ENCODE measurements at regions not wholly inside any gene's neighbourhood (a gene's known extent, or its start where the extent isn't known, plus 50 kb on each side); places are given as distances from the start of the nearest gene placed in this dataset.

DNA sequence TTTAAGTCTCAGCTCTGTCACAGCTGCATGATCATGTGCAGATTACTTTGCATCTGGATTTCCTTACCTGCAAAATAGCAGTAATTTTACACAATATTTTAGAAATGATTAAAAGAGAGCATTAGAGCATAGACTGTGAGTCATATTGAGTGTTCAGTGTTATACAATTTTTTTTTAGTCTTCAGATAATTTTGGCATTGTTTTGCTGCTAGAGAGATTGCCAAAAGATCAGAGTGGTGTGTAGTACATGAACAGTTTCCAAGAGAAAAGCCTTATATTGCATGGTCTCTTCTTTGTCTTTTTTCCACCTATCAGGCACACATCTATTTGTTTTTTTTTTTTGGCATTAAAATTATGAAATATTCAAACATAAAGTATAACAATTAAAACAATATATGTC lies 209.6 kb upstream of the TLL1 start:
- DNase-seq (ENCODE audit: low read depth) = no peak
- H3K4me3 ChIP-seq (ENCODE audit: low read depth, low read length) = no peak overlapping the region
- no peak for TF ChIP-seq CTCF (IDR thresholded peaks at IDR 0.05; ENCODE audit: control insufficient read depth, extremely low read depth, insufficient read depth)

- no peak overlapping the region for H3K4me3 ChIP-seq (ENCODE audit: low read depth, low read length)
- TF ChIP-seq CTCF (IDR thresholded peaks at IDR 0.05; ENCODE audit: control insufficient read depth, extremely low read depth, insufficient read depth) = no peak
- DNase-seq (ENCODE audit: low read depth) = no peak
Measured at GRCh38 chr4:165666836-165667235, 206.2 kb upstream of the TLL1 start.

DNA sequence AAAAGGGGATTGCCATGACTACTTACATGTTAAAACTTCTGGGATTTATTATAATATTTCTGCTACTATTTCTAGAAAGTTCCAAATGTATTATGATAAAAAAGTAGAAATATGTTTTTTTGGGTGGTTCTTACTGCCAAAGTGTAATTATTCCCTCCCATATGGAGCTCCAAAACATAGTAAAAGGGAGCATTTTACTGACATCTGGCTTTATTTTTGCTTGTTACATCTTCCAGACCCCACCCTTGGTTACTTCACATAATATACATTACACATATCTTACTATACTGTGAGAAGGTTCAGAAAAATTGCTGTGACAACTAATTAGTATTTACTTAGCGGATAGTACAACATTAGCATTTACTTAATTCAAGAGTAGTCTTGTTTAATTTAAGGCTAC lies 205.1 kb upstream of the TLL1 start:
- no peak for TF ChIP-seq CTCF (IDR thresholded peaks at IDR 0.05; ENCODE audit: control insufficient read depth, extremely low read depth, insufficient read depth)
- H3K4me3 ChIP-seq (ENCODE audit: low read depth, low read length) = no peak overlapping the region
- DNase-seq (ENCODE audit: low read depth) = no peak

GRCh38 chr4:165668694-165669093 lies 204.3 kb upstream of the TLL1 start:
- TF ChIP-seq CTCF (IDR thresholded peaks at IDR 0.05; ENCODE audit: control insufficient read depth, extremely low read depth, insufficient read depth) = no peak
- DNase-seq (ENCODE audit: low read depth) = no peak
- H3K4me3 ChIP-seq (ENCODE audit: low read depth, low read length) = no peak overlapping the region

DNA sequence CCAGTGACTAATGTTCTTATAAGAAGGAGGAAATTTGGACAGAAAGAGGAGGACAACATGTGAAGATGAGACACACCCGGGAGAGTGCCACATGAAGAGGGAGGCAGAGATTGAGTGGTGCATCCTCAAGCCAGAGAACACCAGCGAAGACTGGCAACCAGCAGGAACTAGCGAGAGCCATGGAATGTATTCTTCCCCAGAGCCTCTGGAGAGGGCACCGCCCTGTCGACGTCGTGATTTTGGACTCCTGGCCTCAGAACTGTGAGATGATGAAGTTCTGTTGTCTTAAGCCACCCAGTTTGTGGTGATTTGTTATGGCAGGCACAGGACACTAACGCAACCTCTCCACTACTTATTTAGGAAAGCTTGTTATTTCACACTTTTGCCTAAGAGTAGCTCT lies 196.0 kb upstream of the TLL1 start:
- no peak overlapping the region for H3K4me3 ChIP-seq (ENCODE audit: low read depth, low read length)
- TF ChIP-seq CTCF (IDR thresholded peaks at IDR 0.05; ENCODE audit: control insufficient read depth, extremely low read depth, insufficient read depth) = no peak
- no peak for DNase-seq (ENCODE audit: low read depth)

DNA sequence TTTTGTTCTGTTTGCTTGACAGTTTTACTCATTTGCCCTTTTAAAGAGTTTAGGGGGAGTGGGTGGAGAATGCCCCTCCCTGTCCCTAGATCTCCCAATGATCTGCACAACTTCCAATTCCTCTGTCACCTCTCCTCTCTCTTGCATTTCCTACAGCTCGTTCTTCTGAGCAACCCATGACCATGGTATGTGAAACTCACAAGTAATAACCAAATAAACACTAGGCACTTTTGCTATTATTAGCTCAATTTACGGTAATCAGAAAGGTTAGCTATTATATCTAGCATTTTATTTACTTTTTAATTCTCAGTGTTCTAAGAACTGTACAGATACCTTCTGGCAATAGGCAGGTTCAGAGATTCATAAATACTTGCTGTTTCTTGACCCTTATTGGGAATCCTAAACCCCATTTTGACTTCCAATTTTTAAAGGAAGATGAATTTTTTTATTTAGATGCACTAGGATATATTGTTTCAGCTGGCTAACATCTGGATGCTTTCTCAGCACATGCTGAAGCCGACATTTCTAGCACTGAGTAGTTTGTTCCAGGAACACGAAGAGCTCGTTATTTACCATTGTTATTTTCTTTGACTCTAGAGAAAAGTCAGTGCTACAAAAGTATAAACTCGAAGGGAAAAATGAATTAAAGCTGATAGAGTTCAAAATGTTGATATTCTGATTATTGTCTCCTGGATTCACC lies 194.7 kb upstream of the TLL1 start:
- no peak for DNase-seq (ENCODE audit: low read depth)
- no peak overlapping the region for H3K4me3 ChIP-seq (ENCODE audit: low read depth, low read length)
- no peak for TF ChIP-seq CTCF (IDR thresholded peaks at IDR 0.05; ENCODE audit: control insufficient read depth, extremely low read depth, insufficient read depth)

GRCh38 chr4:165678936-165679325 lies 194.1 kb upstream of the TLL1 start:
- DNase-seq (ENCODE audit: low read depth) = no peak
- no peak for TF ChIP-seq CTCF (IDR thresholded peaks at IDR 0.05; ENCODE audit: control insufficient read depth, extremely low read depth, insufficient read depth)
- no peak overlapping the region for H3K4me3 ChIP-seq (ENCODE audit: low read depth, low read length)

Data from LNCaP clone FGC (cell line).